Embryonic facial prominence (tissue), 1 donor: ENCODE measurements at regions not wholly inside any gene's neighbourhood (a gene's known extent, or its start where the extent isn't known, plus 50 kb on each side); places are given as distances from the start of the nearest gene placed in this dataset.
"Not testable (repeated sequence)": the region's sequence is repeated elsewhere in the genome, so short reads cannot be mapped to it uniquely, and the experiment has no call there.

ENCODE experiments used
- DNase-seq: peaks from one replicate; pipeline ENCODE4 v3.0.0-alpha.2; 2016; ENCODE audit errors: extremely low spot score

DNA sequence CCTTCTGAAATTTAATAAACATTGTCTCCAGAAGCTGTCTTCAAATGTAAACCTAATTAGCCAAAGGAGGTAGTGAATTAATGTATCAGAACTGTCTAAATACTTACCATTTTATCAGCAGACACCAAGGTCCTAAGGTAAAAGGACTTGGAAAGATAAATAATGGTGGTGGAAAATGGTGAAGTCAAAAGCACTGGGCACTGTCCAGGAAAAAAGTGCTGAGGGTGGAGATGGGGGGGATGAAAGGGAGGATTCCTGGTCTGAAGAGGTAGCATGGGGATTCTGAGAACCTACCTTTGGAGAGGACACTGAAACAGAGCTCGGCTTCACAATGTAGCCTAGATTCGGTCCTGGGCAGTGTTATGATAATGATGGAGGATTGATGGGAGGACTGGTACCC lies 149.0 kb upstream of the DPH6 start:
- no peak for DNase-seq

DNA sequence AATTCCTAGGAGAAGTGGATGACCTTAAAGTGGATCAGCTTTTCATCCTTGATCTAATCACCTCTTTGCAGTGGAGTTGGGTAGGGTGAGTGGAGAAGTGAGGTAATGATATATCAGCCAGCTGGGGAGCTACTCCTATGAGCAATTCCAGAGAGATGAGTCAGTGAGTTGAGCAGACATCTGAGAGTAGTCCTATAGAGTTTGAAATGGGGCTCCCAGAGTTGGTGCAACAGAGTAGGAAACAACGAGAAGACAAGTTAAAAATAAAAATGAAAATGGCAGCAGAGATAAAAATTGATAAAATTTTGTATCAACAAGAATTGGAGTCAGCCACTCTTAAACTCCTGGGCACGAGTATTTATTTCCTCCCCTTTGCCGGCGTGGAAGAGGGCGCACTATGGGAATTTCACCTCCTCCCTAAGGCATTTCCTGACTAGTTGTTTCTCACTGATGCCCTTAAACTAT lies 150.8 kb upstream of the DPH6 start:
- no peak for DNase-seq

DNA sequence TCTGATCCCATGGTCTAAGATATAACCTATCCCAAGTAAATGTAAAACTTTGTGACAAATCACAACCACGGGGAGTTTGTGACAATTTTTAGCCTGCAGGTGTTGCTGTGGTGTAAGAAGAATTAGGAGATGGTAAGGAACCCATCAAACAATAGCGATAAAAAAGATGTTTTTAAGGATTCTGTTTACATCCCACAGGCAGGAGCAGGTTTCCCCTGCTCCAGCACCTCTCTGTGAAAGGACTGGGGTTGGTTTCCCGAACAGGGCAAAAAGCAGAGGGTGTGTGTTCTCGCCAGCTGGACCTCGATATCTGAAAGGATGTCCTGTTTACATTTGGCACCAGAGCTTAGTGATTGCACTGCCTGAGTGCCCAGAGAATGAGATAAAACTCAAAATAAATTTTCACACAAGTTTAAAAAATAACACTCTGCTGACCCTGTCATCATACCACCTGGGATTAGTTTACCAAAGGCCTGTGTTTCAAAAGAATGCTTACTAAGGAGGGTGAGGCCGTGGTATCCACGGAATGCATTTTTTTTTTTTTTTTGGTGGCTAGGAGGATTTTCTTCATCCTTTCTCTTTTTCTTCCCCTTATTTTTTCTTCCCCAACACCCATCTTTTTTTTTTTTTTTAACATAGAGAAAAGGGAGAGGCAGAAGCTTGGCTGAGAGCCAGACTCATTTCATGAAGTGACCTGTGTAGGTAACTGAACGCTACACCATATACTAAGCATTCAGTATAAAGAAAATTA lies 151.8 kb upstream of the DPH6 start:
- no peak for DNase-seq

DNA sequence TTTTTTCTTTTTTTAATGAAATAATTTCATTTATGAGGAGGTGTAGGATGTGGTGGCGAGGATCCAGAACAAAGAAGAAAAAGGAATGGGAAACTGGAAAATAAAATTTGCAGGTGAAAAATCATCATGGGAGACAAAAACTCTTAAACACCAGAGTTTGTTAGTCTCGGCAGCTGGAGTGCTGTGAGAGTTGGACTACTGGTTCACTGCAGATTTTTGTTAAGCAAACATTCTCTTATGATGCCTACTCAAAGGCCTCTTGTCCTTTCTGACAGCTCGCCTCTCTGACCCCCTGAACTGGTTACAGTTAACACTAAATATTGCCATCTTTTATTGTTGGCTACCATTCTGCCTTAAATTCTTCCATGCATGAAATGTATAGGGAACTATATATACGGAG lies 152.4 kb upstream of the DPH6 start:
- DNase-seq: no peak

DNA sequence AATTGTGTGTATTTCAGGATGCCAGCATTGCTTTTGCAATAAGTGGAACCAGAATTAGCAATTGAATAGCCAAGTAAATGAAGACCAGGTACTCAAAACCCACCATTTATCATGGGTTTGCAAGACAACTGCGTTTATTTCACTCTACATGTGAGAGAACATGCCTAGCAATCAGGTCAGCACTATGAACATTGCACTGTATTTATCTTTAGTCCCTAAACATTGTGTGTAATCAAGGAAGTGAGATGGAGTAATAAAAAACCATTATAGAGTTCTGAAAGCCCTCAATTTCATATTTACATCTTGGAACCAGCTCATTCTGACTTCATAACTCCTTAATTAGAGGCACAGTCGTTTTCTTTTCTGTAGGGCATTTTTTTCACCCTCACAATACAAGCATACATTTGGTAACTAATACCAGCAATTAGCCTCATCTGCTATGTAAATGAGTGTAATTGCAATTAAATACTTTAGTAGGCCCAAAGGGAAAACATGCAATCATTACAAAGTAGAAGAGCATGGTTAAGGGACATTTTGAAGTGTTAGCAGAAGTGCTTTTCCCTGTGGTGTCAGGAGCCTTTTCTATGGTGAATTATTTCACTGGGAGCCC lies 153.1 kb upstream of the DPH6 start:
- no peak for DNase-seq

DNA sequence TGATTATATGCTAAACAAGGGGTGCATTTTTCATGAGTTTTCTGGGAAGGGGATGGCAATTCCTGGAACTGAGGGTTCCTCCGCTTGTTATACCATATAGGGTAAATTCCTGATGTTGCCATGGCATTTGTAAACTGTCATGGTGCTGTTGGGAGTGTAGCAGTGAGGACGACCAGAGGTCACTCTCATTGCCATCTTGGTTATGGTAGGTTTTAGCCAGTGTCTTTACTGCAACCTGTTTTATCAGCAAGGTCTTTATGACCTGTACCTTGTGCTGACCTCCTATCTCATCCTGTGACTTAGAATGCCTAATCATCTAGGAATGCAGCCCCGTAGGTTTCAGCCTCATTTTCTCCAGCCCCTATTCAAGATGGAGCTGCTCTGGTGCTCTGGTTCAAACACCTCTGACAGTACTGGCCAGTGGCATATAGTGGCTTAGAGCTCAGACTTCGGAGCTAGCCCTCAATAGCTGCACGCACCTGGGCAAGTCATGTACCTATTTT lies 154.2 kb upstream of the DPH6 start:
- DNase-seq: not testable (repeated sequence)

DNA sequence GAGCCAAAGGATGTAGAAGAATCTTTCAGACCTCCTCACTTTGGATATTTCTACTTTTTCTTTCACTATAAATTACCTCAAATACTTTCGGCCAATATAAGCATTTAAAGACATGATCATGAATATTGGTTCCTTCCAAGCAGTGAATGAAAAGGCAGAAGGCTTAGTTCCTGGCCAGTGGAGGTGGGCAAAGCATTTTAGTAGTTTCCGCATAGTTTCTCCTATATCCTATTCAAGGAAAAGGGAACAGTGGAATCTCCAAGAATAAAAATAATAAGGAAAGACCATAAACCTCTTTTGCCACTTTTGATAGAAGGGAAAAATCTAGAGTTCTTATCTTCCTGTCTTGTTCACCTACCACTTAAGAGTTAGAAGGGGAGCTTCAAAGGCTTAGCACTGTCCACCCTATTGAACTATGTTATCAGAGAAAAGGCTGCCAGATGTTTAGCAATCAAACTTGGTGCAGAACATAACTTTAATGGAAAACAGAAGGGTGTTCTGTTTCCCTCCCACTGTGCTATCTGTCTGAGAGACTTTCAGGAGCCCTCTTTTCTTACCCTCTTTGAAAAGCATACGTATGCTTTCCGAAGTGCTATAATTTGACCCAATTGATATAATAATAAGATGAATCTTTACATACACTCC lies 155.6 kb upstream of the DPH6 start:
- DNase-seq: no peak

DNA sequence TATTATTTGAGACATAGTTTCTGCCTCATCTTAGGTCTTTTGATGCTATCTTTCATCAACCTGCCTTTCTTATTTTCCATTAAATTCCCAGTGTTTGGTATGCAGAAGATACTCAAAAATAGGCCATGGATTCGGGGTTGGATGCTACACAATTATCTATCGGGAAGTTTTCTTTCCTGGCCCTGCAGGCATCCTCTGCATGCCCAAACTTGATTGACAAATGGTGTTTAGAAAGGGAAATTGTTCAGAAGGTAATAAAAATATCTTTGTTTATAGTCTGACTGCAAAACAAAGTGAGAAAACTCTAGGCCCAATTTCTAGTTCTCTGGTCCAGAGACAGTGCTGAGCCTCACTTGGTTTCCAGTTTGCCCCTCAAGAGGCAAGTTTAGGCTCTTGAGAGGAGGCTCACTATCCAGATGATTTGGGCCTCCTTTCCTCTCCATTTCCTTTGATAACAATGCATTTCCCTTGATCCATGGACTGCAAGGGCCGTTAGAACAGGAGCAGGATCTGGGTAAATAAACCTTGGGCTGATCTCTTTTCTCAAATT lies 157.1 kb upstream of the DPH6 start:
- no peak for DNase-seq

DNA sequence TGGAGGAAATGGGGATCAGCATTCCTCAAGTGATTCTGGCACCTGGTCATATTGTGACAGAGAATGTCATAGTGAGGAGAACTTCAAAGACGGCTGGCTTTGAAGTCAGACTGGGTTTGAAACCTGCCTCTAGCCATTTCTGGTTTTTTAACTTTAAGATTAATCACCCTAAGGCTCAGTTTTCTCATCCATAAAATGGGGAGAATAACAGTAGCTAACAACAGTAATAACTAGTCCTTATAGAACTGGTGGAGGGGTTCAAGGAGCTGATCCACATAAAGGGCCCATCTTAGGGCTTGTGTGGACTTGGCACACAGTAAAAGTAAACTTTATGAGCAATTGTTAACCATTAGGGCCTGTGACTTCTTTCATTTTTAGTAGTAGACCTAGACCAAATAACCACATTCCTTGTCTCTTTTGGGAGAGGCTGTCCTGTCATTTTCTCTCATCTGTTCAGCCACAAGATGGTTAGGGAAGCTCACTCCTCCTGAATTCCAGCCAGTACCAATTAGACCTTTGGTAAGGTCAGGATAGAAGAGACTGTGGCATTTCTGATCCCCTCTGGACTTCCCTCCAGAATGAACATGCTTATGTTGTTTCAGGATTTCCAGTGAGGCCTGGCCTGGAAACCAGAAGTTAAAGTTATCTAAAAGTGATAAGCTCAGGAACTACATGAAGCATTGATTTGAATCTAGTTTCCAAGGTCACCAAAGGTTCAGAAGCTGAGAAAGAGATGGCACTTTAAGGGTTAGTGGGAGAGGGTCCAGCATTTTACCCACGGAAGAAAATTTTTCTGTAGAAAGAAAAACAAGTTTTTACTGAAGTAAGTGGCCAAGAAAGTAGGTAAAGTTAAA lies 159.3 kb upstream of the DPH6 start:
- DNase-seq: no peak

DNA sequence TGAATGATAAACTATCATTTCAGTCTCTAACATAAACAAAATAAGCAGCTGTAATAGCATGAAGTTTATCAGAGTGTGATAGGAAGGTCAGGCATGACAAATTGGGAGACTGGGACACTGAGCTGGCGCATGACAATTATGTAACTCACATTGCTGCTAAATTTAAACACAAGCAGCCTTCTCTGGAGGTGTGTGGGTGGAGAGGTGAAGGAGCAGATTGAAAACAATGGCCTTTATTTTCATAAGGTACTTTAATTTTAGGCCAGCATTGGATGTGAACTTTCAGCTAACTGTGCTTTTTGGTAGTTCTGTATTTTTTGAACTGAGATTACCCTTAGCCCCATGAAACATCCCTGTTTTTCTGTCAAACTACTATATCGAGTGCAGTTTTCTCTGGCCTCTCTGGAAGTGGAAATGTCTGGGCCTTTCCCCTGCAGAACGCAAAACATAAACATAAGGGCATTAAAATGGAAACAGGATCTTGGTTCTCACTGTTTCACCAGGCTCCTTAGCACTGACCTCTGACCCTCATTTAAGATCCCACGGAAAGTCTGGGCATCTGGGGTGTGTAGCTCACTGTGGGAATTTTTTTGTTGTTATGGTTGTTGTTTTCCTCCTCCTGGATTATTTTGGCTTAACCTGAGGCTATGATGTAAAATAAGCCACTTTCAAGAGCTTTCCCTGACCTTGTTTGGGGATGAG lies 160.1 kb upstream of the DPH6 start:
- no peak for DNase-seq

DNA sequence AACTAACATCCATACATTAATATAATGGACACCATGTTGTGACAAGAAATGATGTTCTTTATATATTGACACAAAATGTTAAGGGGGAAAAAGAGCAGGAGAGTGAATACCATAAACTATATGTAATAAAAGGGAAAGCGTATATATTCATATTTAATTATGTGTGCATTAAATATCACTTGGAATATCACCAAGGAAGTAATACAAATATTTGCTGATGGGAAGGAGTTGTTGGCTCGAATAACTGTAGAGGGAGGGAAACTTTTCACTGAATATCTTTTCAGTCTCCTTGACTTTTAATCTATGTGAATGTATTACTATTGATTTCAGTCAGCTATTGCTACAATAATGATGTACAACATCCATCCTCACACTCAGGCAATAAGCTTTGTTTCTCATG lies 167.0 kb upstream of the DPH6 start:
- DNase-seq: no peak

DNA sequence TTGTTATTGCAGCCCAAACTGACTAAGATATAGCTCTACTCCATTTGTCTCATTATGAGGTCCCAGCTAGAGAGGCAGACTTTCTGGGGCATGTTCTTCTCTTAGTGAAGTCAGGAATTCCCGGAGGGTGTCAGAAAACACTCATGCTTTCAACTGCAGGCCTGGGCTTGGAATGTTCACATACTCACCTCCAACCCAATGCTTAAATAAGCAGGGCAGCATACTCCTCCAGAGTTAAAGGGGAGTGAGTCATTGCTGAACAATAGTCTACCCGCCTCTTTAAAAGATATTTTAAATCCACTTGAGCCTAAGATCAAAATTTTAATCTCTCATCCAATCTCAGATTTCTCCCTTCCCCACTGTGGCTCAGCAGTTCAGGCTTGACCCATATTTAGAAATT lies 167.8 kb upstream of the DPH6 start:
- DNase-seq: no peak

DNA sequence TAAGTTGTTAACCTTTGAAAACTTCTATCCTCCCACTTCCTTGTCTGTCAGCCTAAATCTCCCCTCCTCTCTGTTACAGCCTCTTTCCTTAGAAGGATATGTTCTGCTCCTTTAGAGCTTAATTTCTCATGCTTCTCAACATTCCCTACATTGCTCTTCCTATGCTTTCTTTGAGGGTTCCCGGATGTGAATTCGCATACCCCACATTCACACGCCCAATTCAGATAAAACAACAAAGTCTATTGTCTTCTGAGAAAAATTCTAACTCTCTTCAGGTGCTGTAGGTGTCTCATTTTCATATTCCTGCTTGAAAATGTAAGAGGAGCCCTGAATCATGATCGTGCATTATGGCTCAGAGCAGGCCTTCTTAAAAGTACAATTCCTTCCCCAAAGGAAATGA lies 171.8 kb upstream of the DPH6 start:
- DNase-seq: no peak

DNA sequence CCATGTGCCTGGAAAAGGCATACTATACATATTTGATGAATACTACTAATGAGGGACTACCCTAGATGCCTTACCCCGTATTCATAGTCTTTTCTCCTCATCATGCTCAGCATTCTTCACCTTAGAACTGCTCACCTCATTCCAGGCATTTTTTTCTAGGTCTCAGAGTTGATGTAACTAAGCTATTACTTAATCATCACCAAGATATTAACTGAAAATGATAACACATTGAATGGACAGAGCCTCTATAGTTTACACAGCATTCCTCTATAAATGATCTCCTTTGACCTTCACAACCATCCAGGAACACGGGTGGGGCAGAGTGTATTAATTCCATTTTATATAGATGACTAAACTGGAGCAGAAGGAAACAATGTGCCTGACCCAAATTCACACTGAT lies 174.1 kb upstream of the DPH6 start:
- DNase-seq: no peak

DNA sequence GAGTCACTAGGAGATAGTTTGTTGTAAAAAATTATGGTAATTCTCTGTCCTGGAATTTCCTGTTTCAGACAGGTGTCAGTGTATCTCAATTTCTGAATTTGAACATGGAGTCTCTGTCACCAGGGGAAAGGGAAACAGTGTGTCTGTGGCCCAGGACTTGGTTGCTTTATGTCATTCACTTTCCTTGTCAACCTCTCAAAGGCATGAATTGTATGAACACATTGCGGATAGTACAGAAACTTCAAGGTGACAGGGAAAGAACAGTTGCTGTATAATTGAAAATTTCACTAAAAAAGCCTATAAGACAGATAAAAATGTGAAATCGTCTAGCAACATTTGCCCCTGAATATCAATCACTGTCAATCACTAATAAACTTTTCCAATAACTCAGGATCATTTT lies 175.0 kb upstream of the DPH6 start:
- no peak for DNase-seq

DNA sequence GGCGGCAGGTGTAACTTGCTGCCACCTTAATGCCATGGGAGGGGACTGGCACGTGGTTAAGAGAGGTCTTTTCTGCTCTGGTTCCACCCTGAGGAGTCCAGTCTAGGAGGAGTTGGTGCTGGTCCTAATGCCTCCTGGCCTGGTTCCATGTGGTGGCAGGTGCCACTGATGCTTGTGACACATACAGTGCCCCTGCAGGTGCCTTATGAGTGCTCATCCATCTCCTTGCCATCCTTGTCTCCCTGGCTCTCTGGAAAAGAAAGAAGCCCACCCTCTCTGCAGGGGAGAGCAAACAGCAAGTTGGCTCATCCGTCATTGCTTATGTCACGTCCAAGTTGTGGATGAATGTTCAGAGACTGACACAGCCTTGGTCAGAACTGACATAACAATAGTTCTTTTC lies 175.8 kb upstream of the DPH6 start:
- no peak for DNase-seq

DNA sequence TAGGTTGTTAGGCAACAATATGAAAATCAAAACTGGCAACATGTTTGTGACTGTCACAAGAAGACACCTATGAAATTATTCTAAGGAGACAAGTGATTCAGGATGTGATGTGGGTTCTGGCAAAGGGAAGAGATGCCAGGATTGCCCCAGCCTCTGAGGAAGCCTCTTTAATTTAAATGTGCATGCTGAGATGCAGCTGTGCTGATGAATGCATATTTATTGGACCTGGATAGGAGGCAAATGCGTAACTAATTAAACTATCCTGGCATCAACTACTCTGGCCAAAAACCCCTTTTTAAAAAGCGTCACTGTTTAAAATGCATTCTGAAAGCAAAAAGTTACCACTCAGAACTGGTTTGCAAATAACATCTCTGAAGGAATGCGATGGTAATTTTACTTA lies 176.5 kb upstream of the DPH6 start:
- no peak for DNase-seq

DNA sequence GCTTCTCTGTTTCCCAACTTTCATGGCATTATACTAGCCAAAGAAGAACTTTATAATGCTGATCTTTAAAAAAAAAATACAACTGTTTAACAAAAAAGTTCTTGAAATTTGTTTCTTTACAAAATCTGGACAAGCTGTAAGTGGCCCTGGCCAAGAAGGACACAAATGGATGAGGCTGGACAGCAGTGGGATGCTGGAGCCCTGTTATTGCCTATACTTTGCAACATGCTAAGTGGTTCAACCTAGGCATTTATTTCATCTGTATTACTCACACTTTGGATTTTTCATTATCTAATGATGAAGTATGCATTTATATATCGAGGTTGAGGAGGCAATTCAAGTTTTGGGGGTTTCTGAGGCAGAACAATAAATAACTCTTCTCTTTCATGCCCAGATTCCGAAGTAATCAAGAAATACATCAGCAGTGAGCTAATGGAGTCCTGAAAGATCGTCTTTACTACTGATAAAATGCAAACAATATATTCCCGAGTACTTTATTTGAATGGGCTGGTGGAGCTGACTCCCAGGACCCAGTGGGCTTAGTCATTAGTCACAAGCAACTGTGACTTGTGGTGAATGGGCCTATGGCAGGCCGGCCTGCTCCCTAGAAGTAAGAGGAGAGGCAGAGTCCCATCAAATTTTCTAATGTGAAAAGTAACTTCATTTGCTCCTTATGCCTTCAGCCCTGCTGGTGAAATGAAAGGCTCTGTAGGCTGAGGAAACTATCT lies 177.3 kb upstream of the DPH6 start:
- DNase-seq: no peak

DNA sequence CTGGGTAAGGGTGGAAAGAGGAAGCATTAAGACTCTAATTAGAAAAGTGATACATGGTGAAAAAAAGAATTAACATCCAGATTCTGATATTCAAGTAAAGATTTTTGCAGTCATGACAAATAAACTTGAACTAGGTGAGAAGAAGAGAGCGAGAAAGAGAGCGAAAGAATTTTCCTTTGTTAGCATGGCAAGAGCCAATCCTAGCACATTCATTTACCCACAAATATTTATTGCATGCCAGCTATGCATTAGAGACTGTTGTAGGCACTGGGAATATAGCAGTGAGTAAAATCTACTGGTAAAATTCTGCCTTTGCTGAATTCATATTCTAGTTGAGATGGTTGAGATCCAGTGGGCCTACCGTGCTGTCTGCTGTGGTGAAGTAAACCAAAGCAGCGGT lies 177.9 kb upstream of the DPH6 start:
- no peak for DNase-seq

DNA sequence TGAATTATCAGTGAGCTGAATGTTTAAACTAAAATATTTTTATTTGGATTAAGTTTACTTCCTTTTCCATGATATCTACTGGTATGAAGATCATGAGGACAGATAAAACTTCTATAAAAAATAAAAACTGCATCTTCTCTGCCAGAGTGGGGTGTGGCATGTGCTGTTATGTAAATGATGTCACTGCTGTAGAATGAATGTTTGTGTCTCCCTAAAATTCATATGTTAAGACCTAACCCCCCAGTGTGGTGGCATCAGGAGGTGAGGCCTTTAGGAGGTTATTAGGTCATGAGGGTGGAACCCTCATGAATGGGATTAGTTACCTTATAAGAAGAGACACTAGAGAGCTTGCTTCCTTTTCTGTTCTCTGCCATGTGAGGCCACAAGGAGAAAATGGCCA lies 178.7 kb upstream of the DPH6 start:
- no peak for DNase-seq

DNA sequence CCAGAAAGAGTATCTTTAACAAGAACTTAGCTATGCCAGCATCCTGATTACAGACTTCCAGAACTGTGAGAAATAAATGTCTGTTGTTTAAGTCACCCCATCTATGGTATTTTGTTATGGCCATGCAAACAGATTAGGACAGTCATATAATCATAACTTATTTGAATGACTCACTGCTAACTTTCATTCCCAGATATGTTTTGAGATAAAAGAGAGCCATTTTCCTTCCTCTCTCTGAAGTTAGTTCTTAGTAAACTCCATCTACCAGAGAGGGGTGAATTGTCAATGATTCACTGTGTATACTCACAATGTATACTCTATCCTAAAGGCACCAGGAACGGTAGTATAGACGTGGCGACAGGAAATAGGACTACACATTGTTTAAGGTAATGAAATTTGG lies 179.4 kb upstream of the DPH6 start:
- DNase-seq: no peak
